Activated naive CD4-positive, alpha-beta T cell treated with anti-CD3 and anti-CD28 coated beads, Interleukin-2, amount 50 U/mL, for 16 hours (primary cell): ENCODE measurements at regions not wholly inside any gene's neighbourhood (a gene's known extent, or its start where the extent isn't known, plus 50 kb on each side); places are given as distances from the start of the nearest gene placed in this dataset.
"Not testable (repeated sequence)": the region's sequence is repeated elsewhere in the genome, so short reads cannot be mapped to it uniquely, and the experiment has no call there.

Source experiments
- DNase-seq: peaks from one replicate; pipeline ENCODE4 v3.0.0-alpha.2; 2020

DNA sequence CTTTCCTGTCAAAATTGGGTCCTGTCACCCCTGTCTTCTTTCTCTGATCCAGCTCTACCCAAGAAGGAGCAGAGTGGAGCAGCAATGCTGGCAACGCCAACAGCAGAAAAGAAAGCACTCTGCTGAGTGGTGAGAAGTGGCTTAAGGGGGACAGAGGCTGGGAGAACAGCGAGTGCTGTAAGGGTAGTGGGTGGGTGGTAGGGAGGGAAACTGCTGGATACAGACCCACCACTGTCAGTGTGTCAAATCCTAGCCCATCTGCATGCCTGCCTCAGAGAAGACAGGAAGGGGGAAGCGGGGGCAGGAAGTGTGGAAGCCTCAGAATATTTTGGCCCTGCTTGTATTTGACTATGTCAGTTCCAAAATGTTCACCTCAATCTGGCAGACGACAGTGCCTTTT lies 170.4 kb upstream of the MAST4 start:
- no peak for DNase-seq

DNA sequence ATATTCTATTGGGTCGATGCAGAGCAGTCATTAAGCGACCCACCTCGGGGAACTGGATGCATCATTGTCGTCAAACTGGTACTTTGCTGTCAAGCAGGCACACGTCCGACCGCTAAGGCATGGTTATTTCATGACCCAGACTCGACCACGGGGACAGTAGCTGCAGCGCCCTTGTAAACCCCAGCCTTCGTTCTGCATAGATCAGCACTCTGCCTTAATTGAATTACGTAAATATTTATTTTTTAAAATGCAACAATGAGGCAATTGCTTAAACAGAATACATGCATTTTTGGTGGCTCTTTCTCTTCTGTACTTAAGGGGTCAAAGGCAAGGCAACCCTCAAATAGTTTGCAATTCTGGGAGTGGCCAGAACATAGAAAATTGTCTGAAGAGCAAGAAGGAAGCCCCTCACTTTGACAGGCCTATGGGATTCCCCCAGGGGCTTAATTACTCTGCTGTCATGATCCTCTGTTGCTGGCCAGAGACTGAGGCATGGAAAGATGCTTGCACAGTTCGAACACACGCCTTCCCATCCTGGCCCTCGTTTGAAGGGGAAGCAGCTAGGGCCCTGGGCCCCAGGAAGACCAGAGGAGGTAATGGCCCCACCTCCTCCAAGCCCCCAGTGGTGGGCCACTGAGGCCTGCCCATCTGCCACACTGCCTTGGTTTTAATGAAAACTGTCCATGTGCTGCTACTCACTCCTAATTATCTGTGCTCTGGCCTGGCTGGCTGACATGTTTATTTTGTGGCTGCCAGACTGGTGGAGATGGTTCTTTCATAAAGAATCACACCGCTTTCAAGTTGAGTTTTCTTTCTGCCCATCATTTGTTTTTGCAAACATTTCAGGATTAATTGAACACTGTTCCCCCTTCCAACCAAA lies 169.7 kb upstream of the MAST4 start:
- no peak for DNase-seq

GRCh38 chr5:66427139-66427442 lies 169.1 kb upstream of the MAST4 start:
- DNase-seq = no peak

DNA sequence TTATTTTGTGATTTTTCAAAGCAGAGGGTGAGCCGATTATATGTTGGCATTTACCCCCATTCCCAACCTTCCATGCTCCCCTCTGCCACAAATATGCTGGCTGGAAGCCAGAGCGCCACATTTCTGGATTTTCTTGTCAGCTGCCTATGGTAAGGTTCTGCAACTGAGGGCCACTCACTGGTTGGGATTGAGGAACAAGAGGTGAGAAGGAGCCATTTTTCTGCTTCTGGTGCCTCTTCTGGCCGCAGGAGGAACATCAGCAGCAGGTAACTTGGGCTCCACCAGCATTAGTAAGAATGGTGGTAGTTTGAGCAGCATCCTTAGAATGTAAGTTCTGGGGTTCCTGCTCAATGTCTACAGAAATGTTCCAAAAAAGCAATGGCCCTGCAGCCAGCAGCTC lies 159.5 kb upstream of the MAST4 start:
- no peak for DNase-seq

- DNase-seq = no peak
These were observed 158.1 kb upstream of the MAST4 start for GRCh38 chr5:66438087-66438486.

DNA sequence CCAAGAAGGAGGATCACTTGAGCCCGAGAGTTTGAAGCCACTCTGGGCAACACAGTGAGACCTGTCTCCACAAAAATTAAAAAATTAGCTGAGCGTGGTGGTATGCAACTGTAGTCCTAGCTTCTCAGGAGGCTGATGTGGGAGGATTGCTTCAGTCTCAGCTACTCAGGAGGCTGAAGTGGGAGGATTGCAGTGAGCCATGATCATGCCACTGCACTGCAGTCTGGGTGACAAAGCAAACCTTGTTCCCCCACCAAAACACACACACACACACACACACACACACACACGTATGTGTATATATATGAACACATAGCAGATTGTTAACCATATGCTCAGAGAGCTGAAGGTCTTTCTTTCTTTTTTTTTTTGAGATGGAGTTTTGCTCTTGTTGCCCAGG lies 157.5 kb upstream of the MAST4 start:
- no peak for DNase-seq

GRCh38 chr5:66440202-66440680 lies 156.0 kb upstream of the MAST4 start:
- no peak for DNase-seq

DNA sequence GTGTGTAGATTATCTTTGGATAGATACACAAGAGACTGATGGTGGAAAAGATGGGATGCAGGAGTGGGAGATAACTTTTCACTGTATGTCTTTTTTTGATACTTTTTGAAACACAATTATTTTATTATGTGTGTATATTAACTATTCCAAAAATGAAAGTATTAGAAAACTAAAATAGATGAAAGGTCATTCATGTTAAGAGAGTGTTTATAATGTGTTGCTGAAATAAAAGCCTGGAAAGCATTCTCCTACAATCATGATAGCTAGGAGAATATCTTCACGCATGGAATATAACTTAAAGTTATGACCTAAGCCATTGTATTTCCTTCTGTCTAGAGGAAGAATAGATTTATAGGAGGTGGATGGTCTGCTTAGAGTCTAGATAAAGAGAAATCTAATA lies 154.8 kb upstream of the MAST4 start:
- DNase-seq = no peak

- no peak for DNase-seq
These were observed 153.2 kb upstream of the MAST4 start for GRCh38 chr5:66442951-66443445.

GRCh38 chr5:66443462-66444130 lies 152.6 kb upstream of the MAST4 start:
- no peak for DNase-seq

GRCh38 chr5:66448070-66448469 lies 148.1 kb upstream of the MAST4 start:
- not testable (repeated sequence) for DNase-seq

DNA sequence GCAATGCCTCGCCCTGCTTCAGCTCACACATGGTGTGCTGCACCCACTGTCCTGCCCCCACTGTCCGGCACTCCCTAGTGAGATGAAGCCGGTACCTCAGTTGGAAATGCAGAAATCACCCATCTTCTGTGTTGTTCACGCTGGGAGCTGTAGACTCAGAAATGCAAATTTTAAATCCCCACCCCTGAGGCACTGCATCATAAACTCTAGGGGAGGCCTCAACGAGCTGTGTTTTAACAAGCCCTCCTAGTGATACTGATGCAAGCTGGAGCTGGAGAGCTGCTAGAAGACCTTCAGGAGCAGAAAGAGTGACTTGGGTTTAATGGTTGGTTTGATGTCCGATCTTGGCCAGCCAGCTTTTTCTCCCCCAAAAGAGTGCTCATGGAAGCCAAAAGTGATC lies 146.0 kb upstream of the MAST4 start:
- no peak for DNase-seq

DNA sequence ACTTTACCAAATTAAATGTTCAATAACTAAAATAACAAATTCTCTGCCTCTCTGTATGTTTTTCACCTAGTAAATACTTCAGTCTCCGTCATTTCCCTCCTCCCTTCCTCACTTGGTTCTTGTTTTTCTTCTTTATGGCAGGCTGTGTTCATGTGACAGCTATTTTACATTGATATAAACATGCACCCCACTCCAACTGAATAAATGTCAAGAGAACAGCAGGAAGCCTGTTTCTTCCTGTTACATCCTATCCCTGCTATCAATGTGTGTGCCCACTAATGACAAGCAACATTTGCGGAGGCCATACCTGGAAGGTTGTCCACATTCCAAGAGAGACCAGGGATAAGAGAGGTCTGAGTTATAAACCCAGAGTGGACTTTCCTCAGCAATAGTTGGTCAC lies 145.2 kb upstream of the MAST4 start:
- DNase-seq = no peak

DNA sequence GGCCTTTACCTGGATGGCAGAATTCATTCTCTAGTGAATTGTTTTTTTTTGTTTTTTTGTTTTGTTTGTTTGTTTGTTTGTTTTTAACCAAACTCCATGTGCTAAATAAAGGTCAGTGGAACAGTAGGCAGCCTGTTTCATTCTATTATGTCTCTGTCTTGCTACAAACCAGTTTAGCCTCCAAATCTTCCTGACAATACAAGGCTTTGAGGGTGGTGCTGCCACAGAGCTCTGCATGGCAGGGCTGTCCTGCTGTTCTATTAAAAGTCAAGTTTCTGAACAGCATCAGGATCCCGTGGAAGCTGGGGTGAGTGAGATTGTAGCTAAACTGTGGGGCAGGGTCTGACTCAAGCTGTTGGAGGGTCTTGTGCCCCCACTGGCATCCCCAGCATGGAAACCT lies 144.1 kb upstream of the MAST4 start:
- DNase-seq = no peak

- no peak for DNase-seq
These were observed 141.8 kb upstream of the MAST4 start for GRCh38 chr5:66454186-66455078.

GRCh38 chr5:66459728-66460127 lies 136.5 kb upstream of the MAST4 start:
- DNase-seq = no peak

DNA sequence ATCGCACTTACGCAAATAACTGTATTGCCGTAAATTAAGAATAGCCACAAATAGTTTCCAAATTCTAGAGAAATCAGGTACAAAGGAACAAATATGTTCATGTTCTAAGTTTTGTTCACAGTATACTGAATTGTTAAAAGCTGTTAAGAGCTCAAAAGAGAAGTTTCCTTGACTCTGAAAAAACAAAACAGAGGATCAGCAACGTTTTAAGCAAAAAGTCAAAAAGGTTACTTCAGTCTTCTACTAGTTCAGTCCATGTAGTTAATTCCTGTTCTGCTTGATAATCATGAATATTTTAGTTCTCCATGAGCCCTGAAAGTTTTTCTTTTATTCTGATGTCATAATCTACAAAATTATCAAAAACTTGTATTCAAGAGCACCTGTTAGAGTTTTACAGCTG lies 128.6 kb upstream of the MAST4 start:
- DNase-seq = no peak

DNA sequence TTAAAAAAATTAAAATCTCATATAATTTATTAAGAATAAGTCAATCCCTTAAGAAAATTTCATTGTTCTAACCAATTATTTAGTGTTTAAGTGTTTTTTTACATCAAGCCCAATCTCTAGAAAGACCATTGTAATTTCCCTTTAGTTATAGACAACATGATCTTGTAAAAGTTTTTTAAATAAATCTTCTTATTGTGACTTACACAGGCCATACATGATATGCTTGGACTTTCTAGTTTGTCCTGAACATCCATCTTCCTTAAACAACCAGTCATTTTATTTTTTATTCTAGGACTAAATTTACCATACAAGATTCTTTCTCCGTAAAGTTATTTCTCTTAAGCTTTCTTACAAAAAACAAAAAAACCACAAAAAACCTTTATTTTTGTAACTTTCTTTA lies 126.5 kb upstream of the MAST4 start:
- no peak for DNase-seq

DNA sequence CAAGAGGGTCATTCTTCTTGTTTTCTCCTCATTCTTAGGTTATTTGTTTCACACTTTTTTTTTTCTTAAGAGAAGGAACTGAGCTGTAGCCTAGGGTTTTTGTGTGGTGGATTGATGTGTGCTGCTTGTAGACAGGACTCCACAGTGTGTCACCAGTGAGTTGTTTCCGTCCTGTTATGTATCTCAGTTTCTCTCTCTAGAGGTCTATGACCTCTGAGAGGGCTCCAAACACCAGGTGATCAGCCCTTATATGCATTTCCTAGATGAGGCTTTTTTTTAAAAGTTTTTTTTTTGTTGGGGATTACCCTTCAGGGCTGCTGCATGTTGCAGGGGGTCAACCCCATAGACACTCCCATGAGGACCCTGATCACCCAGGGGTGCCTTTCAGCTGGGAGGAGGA lies 124.2 kb upstream of the MAST4 start:
- no peak for DNase-seq

GRCh38 chr5:66475731-66476130 lies 120.5 kb upstream of the MAST4 start:
- DNase-seq = no peak

- no peak for DNase-seq
These were observed 118.6 kb upstream of the MAST4 start for GRCh38 chr5:66477596-66477995.

DNA sequence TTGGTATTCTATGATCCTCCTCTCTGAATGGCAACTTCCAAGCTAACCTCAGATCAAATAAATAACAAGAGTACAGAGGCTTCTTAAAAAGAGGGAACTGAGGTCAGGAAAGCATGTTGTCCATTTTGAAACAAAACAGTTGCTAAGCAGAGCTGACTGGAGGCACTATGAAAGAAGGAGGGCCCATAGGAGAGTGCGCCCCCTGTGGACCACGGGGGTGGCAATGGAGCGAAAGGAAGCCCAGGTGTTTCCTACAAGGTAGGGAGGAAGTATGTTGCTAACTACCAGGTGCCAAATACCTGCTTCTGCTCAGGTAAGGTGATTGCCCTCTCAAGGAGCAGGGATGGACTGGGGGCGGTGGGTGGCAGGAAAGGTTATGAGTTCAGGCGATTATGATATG lies 101.8 kb upstream of the MAST4 start:
- no peak for DNase-seq

GRCh38 chr5:66498791-66499207 lies 97.4 kb upstream of the MAST4 start:
- no peak for DNase-seq
